Thymus (tissue), 11 donors: ENCODE measurements at regions not wholly inside any gene's neighbourhood (a gene's known extent, or its start where the extent isn't known, plus 50 kb on each side); places are given as distances from the start of the nearest gene placed in this dataset.

Experiments
- DNase-seq, 9 donors: peaks; one replicate each; pipeline ENCODE4 v3.0.0-alpha.2; 2013; ENCODE audit warnings: low spot score in 9 of 9, low read depth in 6 of 9, missing footprints in 1 of 9
- H3K27ac ChIP-seq, 2 donors: one replicate each; pipeline ENCODE4 v1.5.1; 2013; ENCODE audit warnings: control low read depth in 1 of 2, low read depth in 1 of 2, low read length in 1 of 2, mild to moderate bottlenecking in 1 of 2, moderate library complexity in 1 of 2
- H3K27me3 ChIP-seq, 2 donors: one replicate each; pipeline ENCODE4 v1.5.1; 2013; ENCODE audit warnings: low read length in 1 of 2; ENCODE audit not compliant: control insufficient read depth in 2 of 2, insufficient read depth in 1 of 2
- H3K36me3 ChIP-seq, 2 donors: one replicate each; pipeline ENCODE4 v1.5.1; 2013; ENCODE audit warnings: low read length in 1 of 2, mild to moderate bottlenecking in 1 of 2, moderate library complexity in 1 of 2; ENCODE audit not compliant: control insufficient read depth in 2 of 2, insufficient read depth in 2 of 2
- H3K4me1 ChIP-seq, 2 donors: one replicate each; pipeline ENCODE4 v1.5.1; 2013; ENCODE audit warnings: low read length in 2 of 2; ENCODE audit not compliant: control insufficient read depth in 2 of 2, insufficient read depth in 2 of 2
- H3K4me3 ChIP-seq, 2 donors: one replicate each; pipeline ENCODE4 v1.5.1; 2013; ENCODE audit warnings: low read length in 2 of 2, control low read depth in 1 of 2, mild to moderate bottlenecking in 1 of 2
- H3K9me3 ChIP-seq, 2 donors: one replicate each; pipeline ENCODE4 v1.5.1; 2013; ENCODE audit warnings: low read length in 1 of 2, mild to moderate bottlenecking in 1 of 2; ENCODE audit not compliant: control insufficient read depth in 2 of 2, insufficient read depth in 1 of 2
- WGBS: extraction: QIAGEN DNeasy Blood & Tissue Kit; methylation state at CpG from one replicate; pipeline ENCODE4 v1.1.7; 2013; 5-methylcytosine and 5-hydroxymethylcytosine counted together
- donor health status: healthy.

GRCh38 chr4:81915430-81915829 lies 443.7 kb upstream of the RASGEF1B start:
- H3K4me1 ChIP-seq: no peaks in the 10 kb centered on the region
- no peaks in the 10 kb centered on the region for H3K27me3 ChIP-seq
- no peak for DNase-seq
- H3K27ac ChIP-seq: no peak overlapping the region
- H3K4me3 ChIP-seq: no peak overlapping the region
- WGBS: 89% methylated on average over 2 of the region's 2 CpGs
- H3K9me3 ChIP-seq: no peaks in the 10 kb centered on the region
- no peaks in the 10 kb centered on the region for H3K36me3 ChIP-seq

GRCh38 chr4:81914623-81915022 lies 442.9 kb upstream of the RASGEF1B start:
- H3K9me3 ChIP-seq: no peaks in the 10 kb centered on the region
- H3K27ac ChIP-seq: no peak overlapping the region
- H3K4me1 ChIP-seq: no peaks in the 10 kb centered on the region
- no peak for DNase-seq
- no peaks in the 10 kb centered on the region for H3K27me3 ChIP-seq
- H3K4me3 ChIP-seq: no peak overlapping the region
- H3K36me3 ChIP-seq: no peaks in the 10 kb centered on the region

- no peaks in the 10 kb centered on the region for H3K4me1 ChIP-seq
- 36% methylated on average over 12 of the region's 12 CpGs for WGBS
- peak; percentile 21 to 77 (median 49) for DNase-seq
Measured at GRCh38 chr4:81913427-81913879, 441.7 kb upstream of the RASGEF1B start.

GRCh38 chr4:81912376-81913030 lies 440.8 kb upstream of the RASGEF1B start:
- Histone ChIP-seq H3K9me3 (no peaks in the 10 kb centered on the region), H3K4me3 (no peak overlapping the region), H3K27me3 (no peaks in the 10 kb centered on the region), H3K4me1 (no peaks in the 10 kb centered on the region), H3K27ac (no peak overlapping the region), H3K36me3 (no peaks in the 10 kb centered on the region)
- DNase-seq: no peak
- WGBS: 96% methylated on average over 1 of the region's 1 CpG

More at GRCh38 chr4:81913427-81913879, 441.7 kb upstream of the RASGEF1B start:
- Histone ChIP-seq H3K4me3 (no peak overlapping the region), H3K36me3 (no peaks in the 10 kb centered on the region), H3K27ac (no peak overlapping the region), H3K9me3 (no peaks in the 10 kb centered on the region), H3K27me3 (no peaks in the 10 kb centered on the region)

- Histone ChIP-seq H3K27ac (no peak overlapping the region), H3K9me3 (no peaks in the 10 kb centered on the region), H3K4me1 (no peaks in the 10 kb centered on the region), H3K4me3 (no peak overlapping the region), H3K27me3 (no peaks in the 10 kb centered on the region), H3K36me3 (no peaks in the 10 kb centered on the region)
- DNase-seq: no peak
- 99% methylated on average over 1 of the region's 1 CpG for WGBS
Measured at GRCh38 chr4:81906905-81907304, 435.2 kb upstream of the RASGEF1B start.

- 23% methylated on average over 2 of the region's 2 CpGs for WGBS
- H3K4me3 ChIP-seq: no peak overlapping the region
- H3K4me1 ChIP-seq: no peaks in the 10 kb centered on the region
- H3K36me3 ChIP-seq: no peaks in the 10 kb centered on the region
- DNase-seq: no peak
- H3K27ac ChIP-seq: no peak overlapping the region
- H3K27me3 ChIP-seq: no peaks in the 10 kb centered on the region
- H3K9me3 ChIP-seq: no peaks in the 10 kb centered on the region
Measured at GRCh38 chr4:81905971-81906370, 434.3 kb upstream of the RASGEF1B start.

GRCh38 chr4:81904121-81904520 lies 432.4 kb upstream of the RASGEF1B start:
- no peak overlapping the region for H3K27ac ChIP-seq
- H3K36me3 ChIP-seq: no peaks in the 10 kb centered on the region
- no peaks in the 10 kb centered on the region for H3K9me3 ChIP-seq
- DNase-seq: no peak
- no peaks in the 10 kb centered on the region for H3K27me3 ChIP-seq
- H3K4me3 ChIP-seq: no peak overlapping the region
- 99% methylated on average over 4 of the region's 4 CpGs for WGBS
- H3K4me1 ChIP-seq: no peaks in the 10 kb centered on the region

- Histone ChIP-seq H3K36me3 (no peaks in the 10 kb centered on the region), H3K4me1 (no peaks in the 10 kb centered on the region), H3K27ac (no peak overlapping the region), H3K27me3 (no peaks in the 10 kb centered on the region), H3K9me3 (no peaks in the 10 kb centered on the region), H3K4me3 (no peak overlapping the region)
- 93% methylated on average over 2 of the region's 2 CpGs for WGBS
- DNase-seq: no peak
Measured at GRCh38 chr4:81903212-81903611, 431.5 kb upstream of the RASGEF1B start.

GRCh38 chr4:81898862-81899504 lies 427.3 kb upstream of the RASGEF1B start:
- Histone ChIP-seq H3K27ac (no peak overlapping the region), H3K36me3 (no peaks in the 10 kb centered on the region), H3K4me1 (no peaks in the 10 kb centered on the region), H3K27me3 (no peaks in the 10 kb centered on the region), H3K4me3 (no peak overlapping the region), H3K9me3 (no peaks in the 10 kb centered on the region)
- 76% methylated on average over 4 of the region's 4 CpGs for WGBS
- peak in 1 of 9 donors; percentile 22 for DNase-seq
